ENCODE measurements at regions not wholly inside any gene's neighbourhood (a gene's known extent, or its start where the extent isn't known, plus 50 kb on each side); places are given as distances from the start of the nearest gene placed in this dataset.

DNA sequence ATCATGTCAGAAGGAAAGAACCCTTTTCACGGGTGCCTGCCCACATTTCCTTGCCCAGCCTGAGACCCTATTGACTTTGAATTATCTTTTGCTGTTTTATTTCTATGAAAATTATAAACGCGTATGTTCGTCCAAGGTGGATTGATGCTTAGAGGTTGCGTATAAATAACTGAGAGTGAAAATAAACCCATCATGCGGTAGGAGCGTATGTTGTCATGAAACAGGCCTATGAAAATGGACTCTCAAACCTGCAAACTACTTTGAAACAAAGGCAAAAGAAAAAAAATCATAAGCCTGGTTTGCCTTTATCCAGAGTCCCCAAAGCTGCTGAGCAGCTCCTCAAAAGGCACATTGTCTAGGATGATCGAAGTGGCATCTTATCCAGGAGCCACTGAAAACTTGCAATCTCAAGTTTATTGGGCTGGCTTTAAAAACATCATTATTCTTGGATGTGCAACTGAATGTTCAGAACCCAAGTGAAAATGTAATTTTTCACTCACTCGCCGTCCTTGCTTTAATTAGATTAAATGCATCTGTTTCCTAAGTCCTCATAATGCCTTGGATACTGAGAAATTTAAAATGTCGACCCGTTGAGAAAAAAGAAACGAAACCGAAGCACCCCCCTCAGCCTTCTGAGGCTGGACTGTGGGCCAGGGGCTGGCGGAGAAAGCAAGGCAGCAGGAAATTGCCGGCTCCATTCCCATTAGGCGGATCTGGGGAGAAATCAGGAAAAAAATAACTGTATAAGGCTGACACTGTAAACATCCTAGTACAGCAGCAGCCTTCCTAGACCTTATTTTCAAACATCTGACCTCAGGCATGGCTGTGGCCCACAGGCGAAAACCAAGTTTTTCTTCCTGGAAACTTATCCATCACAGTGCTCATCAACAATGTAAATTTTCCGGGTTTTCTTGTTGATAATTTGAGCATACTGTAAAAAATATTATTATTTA, 82.9 kb upstream of the PPARA start:
- TF ChIP-seq, protein P1, sequence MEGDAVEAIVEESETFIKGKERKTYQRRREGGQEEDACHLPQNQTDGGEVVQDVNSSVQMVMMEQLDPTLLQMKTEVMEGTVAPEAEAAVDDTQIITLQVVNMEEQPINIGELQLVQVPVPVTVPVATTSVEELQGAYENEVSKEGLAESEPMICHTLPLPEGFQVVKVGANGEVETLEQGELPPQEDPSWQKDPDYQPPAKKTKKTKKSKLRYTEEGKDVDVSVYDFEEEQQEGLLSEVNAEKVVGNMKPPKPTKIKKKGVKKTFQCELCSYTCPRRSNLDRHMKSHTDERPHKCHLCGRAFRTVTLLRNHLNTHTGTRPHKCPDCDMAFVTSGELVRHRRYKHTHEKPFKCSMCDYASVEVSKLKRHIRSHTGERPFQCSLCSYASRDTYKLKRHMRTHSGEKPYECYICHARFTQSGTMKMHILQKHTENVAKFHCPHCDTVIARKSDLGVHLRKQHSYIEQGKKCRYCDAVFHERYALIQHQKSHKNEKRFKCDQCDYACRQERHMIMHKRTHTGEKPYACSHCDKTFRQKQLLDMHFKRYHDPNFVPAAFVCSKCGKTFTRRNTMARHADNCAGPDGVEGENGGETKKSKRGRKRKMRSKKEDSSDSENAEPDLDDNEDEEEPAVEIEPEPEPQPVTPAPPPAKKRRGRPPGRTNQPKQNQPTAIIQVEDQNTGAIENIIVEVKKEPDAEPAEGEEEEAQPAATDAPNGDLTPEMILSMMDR (IDR thresholded peaks at IDR 0.05): no peak
- TF ChIP-seq EP300 (IDR thresholded peaks at IDR 0.05): no peak
- TF ChIP-seq POLR2AphosphoS5 (IDR thresholded peaks at IDR 0.05): no peak
- TF ChIP-seq POLR2A (IDR thresholded peaks at IDR 0.05): no peak

Measured in stomach (tissue), 4 donors.